ENCODE measurements at regions not wholly inside any gene's neighbourhood (a gene's known extent, or its start where the extent isn't known, plus 50 kb on each side); places are given as distances from the start of the nearest gene placed in this dataset.
"Not testable (repeated sequence)": the region's sequence is repeated elsewhere in the genome, so short reads cannot be mapped to it uniquely, and the experiment has no call there.

GRCh38 chr11:90438069-90438468 lies 215.2 kb upstream of the CHORDC1 start:
- Mint-ChIP-seq H3K4me1 (no peaks in the 10 kb centered on the region), H3K4me3 (no peak overlapping the region), H3K9me3 (no peaks in the 10 kb centered on the region), H3K27ac (no peak overlapping the region), H3K27me3 (no peaks in the 10 kb centered on the region), H3K36me3 (no peaks in the 10 kb centered on the region)

- no peaks in the 10 kb centered on the region for H3K4me1 Mint-ChIP-seq
- no peak overlapping the region for H3K27ac Mint-ChIP-seq
- no peak overlapping the region for H3K4me3 Mint-ChIP-seq
- H3K36me3 Mint-ChIP-seq: no peaks in the 10 kb centered on the region
- H3K9me3 Mint-ChIP-seq: no peaks in the 10 kb centered on the region
- H3K27me3 Mint-ChIP-seq: no peaks in the 10 kb centered on the region
Measured at GRCh38 chr11:90434858-90435257, 212.0 kb upstream of the CHORDC1 start.

- no peak overlapping the region for H3K4me3 Mint-ChIP-seq
- no peaks in the 10 kb centered on the region for H3K4me1 Mint-ChIP-seq
- H3K27me3 Mint-ChIP-seq: no peaks in the 10 kb centered on the region
- H3K36me3 Mint-ChIP-seq: no peaks in the 10 kb centered on the region
- no peaks in the 10 kb centered on the region for H3K9me3 Mint-ChIP-seq
- no peak overlapping the region for H3K27ac Mint-ChIP-seq
Measured at GRCh38 chr11:90428836-90429235, 206.0 kb upstream of the CHORDC1 start.

GRCh38 chr11:90426442-90426841 lies 203.6 kb upstream of the CHORDC1 start:
- Mint-ChIP-seq H3K9me3 (no peaks in the 10 kb centered on the region), H3K36me3 (no peaks in the 10 kb centered on the region), H3K27ac (no peak overlapping the region), H3K4me3 (no peak overlapping the region), H3K27me3 (no peaks in the 10 kb centered on the region), H3K4me1 (no peaks in the 10 kb centered on the region)

- H3K27ac Mint-ChIP-seq: no peak overlapping the region
- no peaks in the 10 kb centered on the region for H3K36me3 Mint-ChIP-seq
- no peaks in the 10 kb centered on the region for H3K4me1 Mint-ChIP-seq
- H3K27me3 Mint-ChIP-seq: no peaks in the 10 kb centered on the region
- H3K9me3 Mint-ChIP-seq: no peaks in the 10 kb centered on the region
- no peak overlapping the region for H3K4me3 Mint-ChIP-seq
Measured at GRCh38 chr11:90423378-90423777, 200.5 kb upstream of the CHORDC1 start.

GRCh38 chr11:90422787-90423186 lies 199.9 kb upstream of the CHORDC1 start:
- H3K27ac Mint-ChIP-seq, H3K4me3 Mint-ChIP-seq, H3K36me3 Mint-ChIP-seq, H3K9me3 Mint-ChIP-seq, H3K4me1 Mint-ChIP-seq, H3K27me3 Mint-ChIP-seq: not testable (repeated sequence)

- H3K4me1 Mint-ChIP-seq: no peaks in the 10 kb centered on the region
- no peaks in the 10 kb centered on the region for H3K36me3 Mint-ChIP-seq
- no peak overlapping the region for H3K4me3 Mint-ChIP-seq
- H3K27ac Mint-ChIP-seq: no peak overlapping the region
- no peaks in the 10 kb centered on the region for H3K27me3 Mint-ChIP-seq
- H3K9me3 Mint-ChIP-seq: no peaks in the 10 kb centered on the region
Measured at GRCh38 chr11:90414221-90414620, 191.4 kb upstream of the CHORDC1 start.

GRCh38 chr11:90407350-90407749 lies 184.5 kb upstream of the CHORDC1 start:
- no peaks in the 10 kb centered on the region for H3K4me1 Mint-ChIP-seq
- H3K4me3 Mint-ChIP-seq: no peak overlapping the region
- no peak overlapping the region for H3K27ac Mint-ChIP-seq
- H3K27me3 Mint-ChIP-seq: no peaks in the 10 kb centered on the region
- H3K36me3 Mint-ChIP-seq: no peaks in the 10 kb centered on the region
- no peaks in the 10 kb centered on the region for H3K9me3 Mint-ChIP-seq

- H3K9me3 Mint-ChIP-seq: no peaks in the 10 kb centered on the region
- no peak overlapping the region for H3K27ac Mint-ChIP-seq
Measured at GRCh38 chr11:90392692-90393091, 169.8 kb upstream of the CHORDC1 start.

GRCh38 chr11:90391756-90392155 lies 168.9 kb upstream of the CHORDC1 start:
- no peaks in the 10 kb centered on the region for H3K4me1 Mint-ChIP-seq
- no peak overlapping the region for H3K4me3 Mint-ChIP-seq
- H3K27ac Mint-ChIP-seq: no peak overlapping the region
- H3K27me3 Mint-ChIP-seq: no peaks in the 10 kb centered on the region
- H3K9me3 Mint-ChIP-seq: no peaks in the 10 kb centered on the region
- H3K36me3 Mint-ChIP-seq: no peaks in the 10 kb centered on the region

More at GRCh38 chr11:90392692-90393091, 169.8 kb upstream of the CHORDC1 start:
- Mint-ChIP-seq H3K36me3 (no peaks in the 10 kb centered on the region), H3K4me1 (no peaks in the 10 kb centered on the region), H3K27me3 (no peaks in the 10 kb centered on the region), H3K4me3 (no peak overlapping the region)

GRCh38 chr11:90380206-90380605 lies 157.4 kb upstream of the CHORDC1 start:
- Mint-ChIP-seq H3K9me3 (no peaks in the 10 kb centered on the region), H3K4me1 (no peaks in the 10 kb centered on the region), H3K27ac (no peak overlapping the region), H3K27me3 (no peaks in the 10 kb centered on the region), H3K4me3 (no peak overlapping the region), H3K36me3 (no peaks in the 10 kb centered on the region)

- Mint-ChIP-seq H3K4me1 (no peaks in the 10 kb centered on the region), H3K27ac (no peak overlapping the region), H3K9me3 (no peaks in the 10 kb centered on the region), H3K4me3 (no peak overlapping the region), H3K27me3 (no peaks in the 10 kb centered on the region), H3K36me3 (no peaks in the 10 kb centered on the region)
Measured at GRCh38 chr11:90373971-90374370, 151.1 kb upstream of the CHORDC1 start.

- no peaks in the 10 kb centered on the region for H3K4me1 Mint-ChIP-seq
- no peaks in the 10 kb centered on the region for H3K27me3 Mint-ChIP-seq
- no peak overlapping the region for H3K27ac Mint-ChIP-seq
- no peaks in the 10 kb centered on the region for H3K36me3 Mint-ChIP-seq
- H3K4me3 Mint-ChIP-seq: no peak overlapping the region
- peaks cover 10% of the 10 kb centered on the region for H3K9me3 Mint-ChIP-seq
Measured at GRCh38 chr11:90364527-90364926, 141.7 kb upstream of the CHORDC1 start.

GRCh38 chr11:90363739-90364138 lies 140.9 kb upstream of the CHORDC1 start:
- Mint-ChIP-seq H3K36me3 (no peaks in the 10 kb centered on the region), H3K9me3 (peaks cover 10% of the 10 kb centered on the region), H3K4me3 (no peak overlapping the region), H3K27me3 (no peaks in the 10 kb centered on the region), H3K4me1 (no peaks in the 10 kb centered on the region), H3K27ac (no peak overlapping the region)

GRCh38 chr11:90355200-90355599 lies 132.4 kb upstream of the CHORDC1 start:
- Mint-ChIP-seq H3K27ac (no peak overlapping the region), H3K4me1 (no peaks in the 10 kb centered on the region), H3K36me3 (no peaks in the 10 kb centered on the region), H3K4me3 (no peak overlapping the region), H3K9me3 (peaks cover 4% of the 10 kb centered on the region), H3K27me3 (peaks cover 3% of the 10 kb centered on the region)

GRCh38 chr11:90349731-90350130 lies 126.9 kb upstream of the CHORDC1 start:
- H3K4me3 Mint-ChIP-seq: no peak overlapping the region
- H3K9me3 Mint-ChIP-seq: no peaks in the 10 kb centered on the region
- H3K27me3 Mint-ChIP-seq: peaks cover 4% of the 10 kb centered on the region
- no peak overlapping the region for H3K27ac Mint-ChIP-seq
- H3K36me3 Mint-ChIP-seq: no peaks in the 10 kb centered on the region
- no peaks in the 10 kb centered on the region for H3K4me1 Mint-ChIP-seq

GRCh38 chr11:90344546-90344945 lies 121.7 kb upstream of the CHORDC1 start:
- no peak overlapping the region for H3K27ac Mint-ChIP-seq
- H3K9me3 Mint-ChIP-seq: no peaks in the 10 kb centered on the region
- H3K27me3 Mint-ChIP-seq: peaks cover 1% of the 10 kb centered on the region
- no peaks in the 10 kb centered on the region for H3K36me3 Mint-ChIP-seq
- H3K4me1 Mint-ChIP-seq: no peaks in the 10 kb centered on the region
- no peak overlapping the region for H3K4me3 Mint-ChIP-seq
